A172 (cell line): ENCODE measurements at regions not wholly inside any gene's neighbourhood (a gene's known extent, or its start where the extent isn't known, plus 50 kb on each side); places are given as distances from the start of the nearest gene placed in this dataset.

Experiments
- DNase-seq: peaks from one replicate; pipeline ENCODE4 v3.0.0-alpha.2; 2015; ENCODE audit warnings: low spot score

- no peak for DNase-seq
Measured at GRCh38 chr2:12205086-12205485, 458.7 kb downstream of the LPIN1 start.

- DNase-seq = no peak
Measured at GRCh38 chr2:12207491-12207890, 461.1 kb downstream of the LPIN1 start.

DNA sequence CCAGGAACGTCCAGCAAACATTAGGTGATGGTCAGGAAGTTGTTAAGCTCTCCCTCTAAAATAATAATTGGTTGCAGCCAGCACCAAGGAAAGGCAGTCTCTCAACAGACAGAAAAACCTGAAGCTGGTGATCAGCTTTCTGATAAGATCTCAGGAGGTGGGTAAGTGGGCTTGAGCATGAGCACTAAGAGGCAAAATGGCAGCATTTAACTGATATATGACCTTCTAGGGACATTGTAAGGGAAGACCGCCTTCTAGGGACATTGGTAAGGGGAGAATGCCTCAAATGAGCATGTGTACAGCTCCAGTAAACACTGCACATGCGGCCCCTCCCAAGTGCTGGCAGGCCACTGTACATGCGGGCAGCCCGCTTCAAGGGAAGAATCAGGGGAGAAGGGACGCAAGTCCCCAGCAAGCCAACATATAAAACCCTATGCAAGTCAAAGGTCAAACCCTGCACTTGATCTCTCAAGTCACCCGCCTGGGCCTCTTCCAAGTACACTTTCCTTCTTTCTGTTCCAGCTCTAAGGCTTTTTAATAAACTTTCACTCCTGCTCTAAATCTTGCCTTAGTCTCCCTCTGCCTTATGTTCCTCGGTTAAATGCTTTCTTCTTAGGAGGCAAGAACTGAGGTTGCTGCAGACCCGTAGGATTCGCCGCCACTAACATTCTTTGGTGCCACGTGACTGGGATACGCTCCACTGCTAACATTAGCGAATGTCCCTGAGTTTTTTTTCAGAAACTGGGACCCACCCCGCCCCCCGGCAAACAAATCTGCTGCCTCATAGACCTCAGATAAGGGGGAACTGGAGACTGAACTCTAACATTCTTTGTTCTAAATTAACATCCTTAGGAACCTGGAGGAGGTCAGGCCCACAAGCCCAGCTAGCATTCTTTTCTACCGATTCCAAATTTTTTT is 463.8 kb downstream of the LPIN1 start:
- DNase-seq = no peak

DNA sequence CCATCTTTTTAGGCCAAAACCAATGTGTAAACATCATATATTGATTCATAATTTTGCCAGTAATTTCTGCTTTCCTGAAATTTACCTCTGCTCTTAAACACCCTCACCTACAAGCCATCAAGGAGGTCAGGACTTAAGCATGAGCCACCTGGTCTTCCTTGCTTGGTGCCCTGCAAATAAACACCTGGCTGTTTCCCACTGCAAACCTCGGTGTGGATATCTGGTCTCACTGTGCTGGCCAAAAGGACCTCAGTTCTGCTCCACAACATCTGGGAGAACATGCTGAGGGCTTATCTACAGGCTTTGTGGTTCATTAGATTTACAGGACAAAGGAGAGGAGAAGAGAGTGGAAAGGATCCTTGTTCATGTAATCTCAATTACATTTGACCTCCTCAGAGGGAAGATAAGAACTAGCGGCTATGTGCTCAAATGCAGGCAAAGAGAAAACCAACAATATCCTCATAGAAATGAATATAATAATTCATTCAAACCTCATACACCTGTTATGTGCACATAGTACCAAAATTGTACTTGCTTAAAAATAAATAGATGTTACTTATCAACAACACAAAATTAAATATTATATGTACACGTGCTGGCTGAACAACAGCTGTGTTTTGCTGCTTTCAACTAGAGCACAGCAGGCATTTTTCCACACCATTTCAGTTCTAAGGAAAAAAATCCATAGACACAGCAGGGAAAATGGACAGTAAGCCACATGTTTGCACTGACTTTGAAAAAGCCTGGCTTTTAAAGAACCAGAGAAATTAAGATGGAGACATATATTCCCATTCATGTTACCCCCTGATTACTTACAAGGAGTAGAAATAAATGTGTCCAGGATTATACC is 465.1 kb downstream of the LPIN1 start:
- no peak for DNase-seq

GRCh38 chr2:12212841-12213597 is 466.6 kb downstream of the LPIN1 start:
- DNase-seq = no peak

- no peak for DNase-seq
Measured at GRCh38 chr2:12217175-12217574, 470.7 kb downstream of the LPIN1 start.

DNA sequence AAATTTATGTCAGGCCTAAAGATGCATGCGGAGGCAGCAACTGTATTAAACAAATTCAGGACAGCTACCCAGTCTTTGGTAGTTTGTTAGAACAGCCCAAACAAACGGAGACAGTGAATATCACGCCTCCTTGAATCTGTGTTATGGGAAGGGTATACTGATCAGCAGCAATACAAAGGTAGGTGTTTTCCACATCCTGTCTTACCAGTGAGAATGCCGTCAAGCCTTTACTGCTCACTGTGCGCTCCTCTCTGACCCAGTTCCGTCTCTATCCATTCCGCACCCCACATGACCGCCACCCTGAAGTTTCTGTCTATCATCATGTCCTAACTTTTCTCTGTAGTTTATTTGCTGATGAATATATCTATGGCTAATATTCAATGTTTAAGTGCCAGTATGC is 473.3 kb downstream of the LPIN1 start:
- no peak for DNase-seq

DNA sequence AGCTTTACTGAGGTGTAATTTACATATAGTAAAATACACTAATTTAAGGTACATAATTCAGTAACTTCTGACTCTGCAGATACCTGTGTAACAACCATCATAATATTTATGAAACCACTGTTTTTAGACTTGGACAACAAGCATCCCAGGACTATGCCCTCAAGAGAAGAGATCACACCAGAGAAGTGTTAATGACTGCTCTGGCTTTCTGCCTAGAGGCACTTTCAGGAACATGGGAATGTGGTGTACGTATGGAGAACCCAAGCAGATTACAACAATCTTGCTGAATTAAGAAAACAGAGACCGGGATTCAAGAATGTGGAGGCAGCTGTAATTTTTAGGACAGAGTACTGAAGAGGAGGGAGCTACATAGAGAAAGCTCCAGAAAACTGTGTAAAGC is 475.2 kb downstream of the LPIN1 start:
- DNase-seq = no peak

GRCh38 chr2:12222554-12222953 is 476.1 kb downstream of the LPIN1 start:
- DNase-seq = no peak

GRCh38 chr2:12223732-12224131 is 477.3 kb downstream of the LPIN1 start:
- DNase-seq = no peak

DNA sequence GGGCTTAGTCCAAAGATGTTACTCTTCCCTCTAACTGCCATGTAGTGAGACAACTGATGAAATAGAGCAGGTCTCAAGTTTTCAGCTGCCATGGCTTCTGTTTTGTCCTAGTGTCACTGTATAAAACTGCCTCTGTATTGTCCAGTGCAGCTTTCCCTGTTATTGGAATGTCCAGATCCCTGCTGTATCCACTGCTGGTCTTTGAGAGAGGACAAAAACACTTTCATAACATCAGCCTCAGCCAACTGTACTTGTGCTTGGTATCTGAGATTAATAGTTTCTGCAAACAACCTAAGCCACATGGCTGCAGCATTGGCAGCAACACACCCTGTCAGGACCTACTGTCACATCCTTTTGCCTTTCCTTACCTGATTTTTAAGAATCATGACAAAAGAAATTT is 480.2 kb downstream of the LPIN1 start:
- no peak for DNase-seq

- DNase-seq = peak; percentile 42
Measured at GRCh38 chr2:12227941-12228608, 481.6 kb downstream of the LPIN1 start.

- no peak for DNase-seq
Measured at GRCh38 chr2:12231288-12231687, 484.9 kb downstream of the LPIN1 start.

DNA sequence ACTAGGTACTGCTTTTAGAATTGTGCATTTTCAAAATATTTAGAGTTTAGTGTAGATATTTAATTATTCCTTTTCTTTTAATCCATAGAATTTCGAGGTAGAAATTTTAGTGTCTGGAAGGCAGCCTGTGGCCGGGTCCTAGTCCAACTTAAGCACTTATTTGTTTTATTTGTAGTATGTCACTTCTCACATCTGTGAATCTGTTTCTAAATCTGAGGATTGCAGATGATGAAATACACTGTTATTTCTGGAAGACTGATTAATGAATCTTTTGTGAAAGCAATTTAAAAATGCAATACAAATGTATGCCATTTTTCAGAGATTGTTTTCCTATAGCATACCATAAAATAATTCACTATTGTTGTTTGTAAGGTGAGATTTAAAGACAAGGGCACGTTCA is 483.9 kb upstream of the TRIB2 start:
- no peak for DNase-seq

GRCh38 chr2:12236136-12236844 is 480.4 kb upstream of the TRIB2 start:
- DNase-seq = peak; percentile 38

DNA sequence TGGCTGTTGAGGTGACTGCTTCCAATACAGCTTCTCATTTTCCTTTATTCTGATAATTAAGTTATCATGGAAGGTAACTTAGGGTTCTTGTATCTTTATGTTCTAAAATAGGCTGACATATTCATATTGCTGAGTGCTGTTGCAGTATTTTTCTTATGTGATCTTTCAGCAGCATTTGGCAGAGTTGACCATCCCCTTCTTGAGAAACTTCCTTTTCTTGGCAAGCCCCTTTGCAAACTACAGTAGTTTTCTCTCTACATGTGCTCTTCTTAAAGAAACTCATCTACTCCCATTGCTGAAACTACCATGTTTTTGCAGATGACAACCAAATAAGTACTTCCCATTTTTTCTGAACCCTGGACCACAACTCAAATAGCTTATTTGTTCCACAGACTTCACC is 476.5 kb upstream of the TRIB2 start:
- DNase-seq = no peak

DNA sequence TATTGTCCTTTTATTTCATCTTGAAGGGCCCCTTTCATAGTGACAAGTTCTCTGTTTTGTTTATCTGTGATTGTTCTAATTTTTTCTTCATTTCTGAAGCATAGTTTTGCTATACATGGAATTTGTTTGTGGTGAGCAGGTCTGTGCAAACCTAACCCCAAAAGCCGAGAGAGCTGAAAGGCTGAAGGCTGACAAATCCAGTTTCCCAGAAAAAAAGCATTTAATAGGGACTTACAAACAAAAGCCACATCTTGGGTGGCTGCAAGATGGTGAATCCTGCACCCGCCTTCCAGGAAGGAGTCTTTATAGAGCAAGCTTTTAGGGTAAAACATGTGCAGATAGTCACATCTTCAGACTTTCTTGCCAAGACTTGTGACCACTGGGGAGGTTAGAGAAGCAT is 473.4 kb upstream of the TRIB2 start:
- DNase-seq = no peak

DNA sequence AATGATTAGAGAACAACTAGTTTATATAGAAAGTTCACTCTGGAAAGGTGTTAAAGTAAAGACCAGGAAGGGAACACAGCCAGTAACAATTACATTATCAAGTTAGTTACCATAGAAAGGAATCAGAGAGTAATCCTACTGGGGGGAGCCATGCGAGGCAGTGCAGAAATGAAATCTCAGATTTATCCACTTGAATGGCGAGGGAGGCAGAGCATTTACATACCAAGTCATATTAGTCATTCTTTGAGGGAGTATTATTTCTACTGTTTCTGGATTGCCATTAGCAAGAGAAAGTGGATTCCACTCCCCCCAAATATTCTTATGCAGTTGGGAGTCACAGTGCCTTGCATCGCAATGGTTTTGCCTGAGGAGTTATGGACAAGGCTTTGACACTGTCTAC is 472.7 kb upstream of the TRIB2 start:
- peak; percentile 20 for DNase-seq

DNA sequence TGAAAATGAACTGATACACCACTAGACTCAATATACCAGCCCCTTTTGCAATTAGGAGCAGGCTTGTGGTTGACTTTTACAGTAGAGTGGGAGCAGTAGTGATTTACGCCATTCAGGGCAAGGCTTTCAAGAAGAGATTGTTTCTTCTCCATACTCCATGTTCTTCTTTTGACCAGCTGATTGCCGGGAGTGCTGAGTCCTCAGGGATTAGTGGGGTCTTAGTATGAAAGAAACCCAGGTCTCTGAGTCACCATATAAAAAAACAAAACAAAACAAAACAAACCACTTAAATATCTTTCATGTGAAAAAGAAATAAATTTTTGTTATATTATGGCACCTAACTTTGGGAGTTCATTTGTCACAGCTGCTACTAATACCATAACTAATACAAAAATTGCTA is 465.6 kb upstream of the TRIB2 start:
- DNase-seq = no peak

- no peak for DNase-seq
Measured at GRCh38 chr2:12251749-12252148, 465.0 kb upstream of the TRIB2 start.
